SK-N-SH treated with all-trans-retinoic acid at 6 μM for 48 hours (cell line): ENCODE measurements at regions not wholly inside any gene's neighbourhood (a gene's known extent, or its start where the extent isn't known, plus 50 kb on each side); places are given as distances from the start of the nearest gene placed in this dataset.

Source experiments
- CREB5 ChIP-seq: fragments of 250-450 bp; sonication (Bioruptor Pico); IDR thresholded peaks from 2 replicates; pipeline ENCODE4 v1.5.1; 2020; ENCODE audit warnings: low read depth, mild to moderate bottlenecking, moderate library complexity
- RARB ChIP-seq: fragments of 250-450 bp; sonication (Bioruptor Pico); IDR thresholded peaks from 2 replicates; pipeline ENCODE4 v1.8.0; 2021; ENCODE audit warnings: mild to moderate bottlenecking, moderate library complexity
- TCF4 ChIP-seq: fragments of 250-450 bp; sonication (Bioruptor Pico); IDR thresholded peaks from 2 replicates; pipeline ENCODE4 v1.8.0; 2021; ENCODE audit warnings: mild to moderate bottlenecking, moderate library complexity, borderline replicate concordance
- TSHZ2 ChIP-seq: fragments of 250-450 bp; sonication (Bioruptor Pico); IDR thresholded peaks from 2 replicates; pipeline ENCODE4 v1.5.0; 2020; ENCODE audit warnings: mild to moderate bottlenecking, moderate library complexity
- ZC3H10 ChIP-seq: fragments of 250-450 bp; sonication (Bioruptor Pico); IDR thresholded peaks from 2 replicates; pipeline ENCODE4 v1.5.1; 2021; ENCODE audit warnings: mild to moderate bottlenecking, moderate library complexity
- ZNF565 ChIP-seq: fragments of 450-650 bp; formaldehyde crosslinking; conservative IDR thresholded peaks from 2 replicates; pipeline ENCODE4 v1.5.0; 2020; ENCODE audit warnings: low read depth, mild to moderate bottlenecking, moderate library complexity

- TF ChIP-seq TSHZ2 (CRISPR knock-in tag) (no peak), ZNF565 (CRISPR knock-in tag) (no peak), RARB (CRISPR knock-in tag) (no peak), ZC3H10 (no peak), TCF4 (no peak), CREB5 (CRISPR knock-in tag) (no peak)
Observed at GRCh38 chr4:183816077-183816476, 89.0 kb upstream of the STOX2 start.
